ENCODE measurements at regions not wholly inside any gene's neighbourhood (a gene's known extent, or its start where the extent isn't known, plus 50 kb on each side); places are given as distances from the start of the nearest gene placed in this dataset.

DNA sequence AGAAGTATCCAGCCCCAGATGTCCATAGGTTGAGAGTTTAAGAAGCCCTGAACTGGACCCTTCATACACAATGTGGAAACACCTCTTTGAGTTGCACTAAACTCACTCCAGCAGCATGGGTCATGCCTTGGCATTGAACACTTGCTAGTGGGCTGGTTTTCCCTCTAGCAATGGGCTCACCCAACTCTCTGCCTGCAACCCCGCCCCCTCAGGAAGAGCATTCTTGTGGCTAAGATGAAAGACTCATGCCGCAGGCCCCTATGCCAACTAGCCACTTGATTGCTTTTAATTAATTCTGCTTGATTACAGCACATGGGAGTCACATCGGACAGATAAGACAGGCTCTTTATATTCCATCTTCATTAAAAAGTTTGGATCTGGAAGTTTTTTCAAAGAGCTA is 136.5 kb upstream of the GJB5 start:
- DNase-seq: no peak

DNA sequence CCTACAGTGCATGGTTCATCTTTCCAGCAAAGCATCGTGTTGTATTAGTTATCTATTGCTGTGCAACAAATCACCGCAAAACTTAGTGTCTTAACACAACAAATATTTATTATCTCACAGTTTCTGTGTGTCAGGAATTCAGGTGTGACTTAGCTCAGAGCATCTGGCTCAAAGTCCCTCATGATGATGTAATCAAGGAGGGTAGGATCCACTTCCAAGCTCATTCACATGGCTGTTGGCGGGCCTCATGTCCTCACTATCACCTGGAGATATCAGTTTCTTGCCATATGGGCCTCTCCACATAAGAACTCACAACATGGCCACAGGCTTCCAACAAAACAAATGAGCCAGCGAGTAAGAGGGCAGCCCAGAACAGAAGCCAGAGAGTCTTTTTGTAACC is 135.6 kb upstream of the GJB5 start:
- DNase-seq: no peak

DNA sequence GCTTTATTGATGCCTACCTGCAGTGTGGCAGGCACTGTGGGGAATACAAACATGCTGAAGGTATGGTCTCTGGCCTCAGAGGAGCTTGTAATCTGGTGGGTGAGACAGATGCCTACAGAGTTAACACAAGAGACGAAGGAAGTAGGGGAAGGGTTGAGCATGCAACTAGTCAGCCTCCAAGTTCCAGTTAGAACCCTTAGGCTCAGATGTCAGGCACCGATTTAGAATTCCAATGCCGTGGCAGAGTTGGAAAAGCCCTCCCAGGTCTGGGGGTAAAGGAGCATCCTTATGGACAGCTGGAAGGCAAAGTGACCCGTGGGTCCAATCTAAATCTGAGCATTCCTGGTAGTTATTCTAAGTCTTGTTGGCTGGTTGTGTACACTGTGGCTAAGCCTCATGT is 132.9 kb upstream of the GJB5 start:
- DNase-seq: no peak

DNA sequence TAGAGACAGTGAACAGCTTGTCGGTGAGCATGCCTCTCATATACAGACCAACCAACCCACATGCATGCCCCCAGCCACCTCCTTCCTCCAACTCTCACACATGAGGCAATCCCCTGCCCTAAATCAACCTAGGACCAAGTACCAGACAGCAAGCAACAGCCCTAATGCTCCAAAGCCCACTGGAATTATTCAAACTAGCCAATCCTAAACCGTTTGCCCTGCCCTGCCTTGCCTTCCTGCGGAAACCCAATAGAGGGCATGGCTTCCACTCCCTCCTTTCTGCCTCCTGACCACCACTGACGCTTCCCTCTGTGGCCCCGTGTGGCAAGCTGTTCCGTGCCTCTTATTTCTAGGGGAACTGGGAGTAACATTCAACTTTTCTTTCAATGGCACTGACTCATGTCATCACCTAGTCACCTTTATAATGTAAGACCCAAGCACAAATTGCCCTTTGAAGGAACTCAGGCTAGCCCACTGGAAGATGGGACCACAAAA is 129.3 kb upstream of the GJB5 start:
- DNase-seq: no peak

DNA sequence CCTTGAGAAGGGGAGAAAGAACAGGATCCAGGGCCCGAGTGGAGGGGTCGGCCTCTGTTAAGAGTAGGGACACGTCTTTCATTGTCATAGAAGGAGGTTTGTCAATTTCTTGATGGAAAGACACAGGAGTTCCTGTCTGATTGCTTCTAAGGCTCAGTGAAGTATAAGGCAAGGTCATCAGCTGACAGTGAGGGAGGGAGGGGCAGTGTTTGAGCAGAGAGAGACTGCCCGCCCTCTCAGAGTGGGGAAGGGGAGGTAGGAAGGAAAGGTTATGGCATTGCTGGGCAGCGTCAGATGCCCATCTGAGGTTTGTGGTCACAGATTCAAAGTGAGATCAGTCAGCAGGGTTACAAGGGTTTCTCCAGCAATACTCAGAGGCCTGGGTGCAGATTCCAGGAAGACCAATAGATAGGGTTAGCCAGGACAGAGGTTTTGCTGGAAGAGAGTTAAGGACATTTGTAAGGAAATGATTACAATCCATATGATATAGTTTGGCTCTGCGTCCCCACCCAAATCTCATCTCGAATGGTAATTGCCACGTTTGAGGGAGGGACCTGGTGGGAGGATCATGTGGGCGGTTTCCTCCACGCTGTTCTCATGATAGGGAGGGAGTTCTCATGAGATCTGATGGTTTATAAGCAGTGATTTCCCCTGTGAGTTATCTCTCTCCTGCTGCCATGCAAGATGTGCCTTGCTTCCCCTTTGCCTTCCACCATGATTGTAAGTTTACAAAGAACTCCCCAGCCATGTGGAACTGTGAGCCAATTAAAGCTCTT is 127.2 kb upstream of the GJB5 start:
- no peak for DNase-seq

DNA sequence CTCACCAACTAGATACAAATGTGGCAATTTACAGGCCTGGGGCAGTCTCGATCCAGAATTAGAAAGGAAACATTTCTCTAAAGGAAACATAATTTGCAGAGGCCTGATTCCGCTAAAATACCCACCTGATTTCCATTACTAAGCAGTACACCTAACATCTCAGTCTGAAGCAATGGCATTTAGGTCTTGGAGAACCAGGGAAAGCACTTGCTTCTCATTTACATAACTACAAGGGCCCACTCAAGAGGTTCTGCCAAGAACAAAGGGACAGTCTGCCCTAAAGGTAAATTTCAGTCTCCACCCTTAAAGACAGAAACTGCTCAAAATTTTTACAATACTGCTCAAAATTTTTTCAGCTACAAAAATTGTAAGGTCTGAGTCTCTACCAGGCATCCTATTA is 123.7 kb upstream of the GJB5 start:
- no peak for DNase-seq

DNA sequence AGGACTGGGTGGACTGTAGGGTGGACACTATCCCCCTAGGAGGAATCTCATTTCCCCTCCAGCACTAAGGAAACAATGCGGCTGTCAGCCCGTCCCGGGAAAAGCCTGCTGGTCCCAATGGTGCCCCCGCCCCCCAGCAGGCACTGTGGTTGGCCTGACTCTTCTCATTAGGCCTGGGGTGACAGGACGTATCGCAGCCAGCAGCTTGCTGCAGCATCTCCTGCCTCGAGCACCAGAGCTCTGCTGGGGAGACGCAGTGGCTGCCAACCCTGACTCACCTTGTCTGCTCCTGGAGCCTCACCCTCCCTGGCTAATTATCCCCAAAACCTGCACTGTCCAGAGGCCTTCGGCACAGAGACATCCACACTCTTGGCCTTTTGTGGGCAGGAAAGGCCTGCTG is 115.1 kb upstream of the GJB5 start:
- no peak for DNase-seq

DNA sequence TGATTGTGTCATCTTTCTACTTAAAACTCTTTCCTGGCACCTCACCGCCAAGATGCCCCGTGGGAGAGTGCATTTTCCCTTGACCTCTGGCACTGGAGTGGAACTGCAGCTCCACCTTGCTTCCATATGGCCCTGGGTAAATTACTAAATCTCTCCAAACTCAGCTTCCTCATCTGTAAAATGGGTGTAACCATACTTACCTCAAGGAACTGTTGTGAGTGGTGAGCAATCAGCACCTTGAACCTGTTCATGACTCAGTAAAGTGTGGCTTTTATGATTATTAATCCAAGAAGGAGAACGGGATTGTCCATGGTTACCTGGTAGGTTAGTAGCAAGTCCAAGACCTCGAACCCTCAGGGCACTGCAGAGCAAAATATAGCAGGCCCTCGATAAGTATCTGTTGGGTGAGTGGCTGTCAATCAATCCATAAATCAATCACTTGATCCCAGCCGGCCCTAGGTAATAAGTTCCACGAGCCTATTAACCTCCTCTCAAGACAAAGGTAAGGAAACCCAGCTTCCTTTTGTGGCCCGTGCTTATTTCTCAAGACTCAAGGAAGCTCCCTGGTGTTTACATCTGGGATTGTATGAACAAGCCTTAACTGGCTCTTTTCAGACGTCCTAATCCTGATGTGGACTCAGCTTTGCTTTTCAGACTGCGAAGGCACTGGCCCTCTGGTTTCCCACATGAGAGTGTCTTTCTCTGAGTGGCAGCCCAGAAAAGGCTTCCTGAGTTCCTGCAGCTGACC is 114.0 kb upstream of the GJB5 start:
- no peak for DNase-seq

DNA sequence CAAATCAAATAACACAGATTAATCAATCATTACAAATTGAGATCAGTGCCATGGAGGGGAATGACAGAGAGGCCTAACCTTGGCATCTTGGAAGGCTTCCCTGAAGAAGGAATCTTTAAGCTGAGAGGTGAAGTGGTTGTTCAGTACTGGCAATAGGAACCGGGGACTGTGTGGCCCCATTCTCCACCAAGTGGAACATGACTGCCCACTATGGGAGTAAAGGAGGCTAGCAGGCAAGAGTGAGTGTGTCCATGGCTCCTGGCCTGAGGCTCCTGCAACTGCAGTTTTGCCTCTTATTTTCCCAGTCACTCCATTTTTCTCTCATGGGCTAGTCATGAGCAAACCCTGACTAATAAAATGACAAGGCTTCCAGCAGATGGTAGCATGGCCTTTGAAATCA is 112.2 kb upstream of the GJB5 start:
- no peak for DNase-seq

DNA sequence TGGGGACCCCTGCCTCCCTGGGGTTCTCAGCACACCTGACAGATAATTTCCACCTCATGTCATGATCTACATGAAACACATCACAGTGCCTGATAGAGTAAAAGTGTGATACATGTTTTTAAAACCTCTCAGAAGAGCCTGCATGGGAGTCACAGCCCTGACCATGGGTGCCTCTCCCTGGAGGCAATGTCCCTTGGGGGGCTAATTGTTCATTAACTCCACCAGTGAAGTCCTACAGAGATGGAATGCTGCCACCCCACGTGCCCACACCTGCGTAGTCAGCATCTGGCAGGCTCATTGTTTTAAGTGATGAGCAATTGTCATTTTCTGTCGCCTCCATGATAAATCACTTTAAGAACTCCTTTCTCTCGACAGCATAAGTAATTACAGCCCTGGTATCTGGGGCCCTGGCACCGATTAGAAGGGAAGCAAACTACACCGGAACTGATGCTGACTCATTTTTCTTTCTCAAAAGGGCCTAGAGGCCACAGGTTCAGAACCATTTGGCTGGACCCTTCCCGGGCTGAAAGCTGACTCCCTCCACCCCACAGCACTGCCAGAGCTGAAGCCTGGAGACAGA is 109.6 kb upstream of the GJB5 start:
- no peak for DNase-seq

DNA sequence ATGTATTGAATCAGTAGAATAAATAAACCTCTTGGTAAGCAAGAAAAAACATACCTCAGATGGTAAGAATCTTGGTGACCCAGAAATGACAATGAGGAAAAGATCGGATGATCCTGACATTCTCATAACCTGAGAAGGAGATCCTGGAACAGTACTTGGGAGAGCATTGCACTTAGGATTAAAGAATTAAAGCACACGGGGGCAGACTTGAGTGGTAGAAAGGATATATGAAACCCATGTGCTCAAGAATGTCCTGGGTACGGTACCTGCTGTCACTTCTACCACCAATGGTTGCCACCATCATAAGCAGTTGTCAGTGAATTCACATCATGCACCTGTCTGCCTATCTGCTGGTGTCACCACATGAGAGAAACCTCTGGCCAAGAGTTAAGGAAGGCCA is 108.9 kb upstream of the GJB5 start:
- DNase-seq: no peak

DNA sequence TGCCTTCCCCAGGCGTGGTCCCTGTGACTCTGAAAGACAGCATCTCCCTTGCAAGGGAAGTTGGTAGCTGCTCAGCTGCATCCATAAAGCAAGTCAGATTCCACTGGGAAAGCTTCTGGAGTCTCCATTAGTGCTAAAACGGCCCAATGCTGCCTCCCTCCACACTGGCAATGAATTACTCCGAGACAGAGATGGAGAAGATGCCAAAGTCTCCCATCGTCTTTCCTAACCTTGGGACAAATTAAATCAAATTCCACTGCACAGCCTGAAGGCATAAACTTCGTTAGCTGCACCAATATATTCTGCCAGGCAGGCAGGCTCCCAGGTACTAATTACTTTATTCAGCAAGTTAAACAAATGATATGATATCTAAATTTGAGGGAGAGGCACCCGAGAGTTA is 106.3 kb upstream of the GJB5 start:
- no peak for DNase-seq

DNA sequence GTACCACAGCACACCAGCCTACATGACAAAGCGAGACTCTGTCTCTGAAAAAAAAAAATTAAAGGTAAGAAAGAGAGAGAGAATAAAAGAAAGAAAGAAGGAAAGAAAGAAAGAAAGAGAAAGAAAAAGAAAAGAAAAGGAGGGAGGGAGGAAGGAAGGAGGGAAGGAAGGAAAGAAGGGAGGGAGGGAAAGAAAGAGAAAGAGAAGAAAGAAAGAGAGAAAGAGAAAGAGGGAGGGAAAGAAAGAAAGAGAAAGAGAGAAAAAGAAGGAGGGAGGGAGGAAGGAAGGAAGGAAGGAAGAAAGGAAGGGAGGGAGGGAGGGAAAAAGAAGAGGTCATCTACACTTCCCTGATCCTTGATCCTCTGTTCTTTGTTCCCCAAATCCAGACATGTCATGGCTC is 104.8 kb upstream of the GJB5 start:
- no peak for DNase-seq

DNA sequence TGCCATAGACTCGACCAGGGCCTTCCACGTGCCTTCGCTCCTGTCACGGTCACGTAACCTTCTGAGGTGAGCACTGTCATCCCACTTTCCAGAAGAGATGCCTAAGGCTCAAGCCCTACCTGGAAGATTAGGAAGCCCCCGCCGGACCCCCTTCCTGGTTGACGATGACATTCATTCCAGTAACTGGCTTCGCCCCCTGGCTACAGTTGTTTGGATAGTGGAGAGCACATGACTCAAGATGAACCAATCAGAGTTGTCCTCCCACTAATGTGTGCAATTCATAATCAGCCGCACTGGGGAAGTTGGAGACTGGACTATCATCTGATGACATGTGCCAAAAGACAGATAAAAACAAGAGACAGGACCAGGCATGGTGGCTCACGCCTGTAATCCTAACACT is 104.0 kb upstream of the GJB5 start:
- no peak for DNase-seq

DNA sequence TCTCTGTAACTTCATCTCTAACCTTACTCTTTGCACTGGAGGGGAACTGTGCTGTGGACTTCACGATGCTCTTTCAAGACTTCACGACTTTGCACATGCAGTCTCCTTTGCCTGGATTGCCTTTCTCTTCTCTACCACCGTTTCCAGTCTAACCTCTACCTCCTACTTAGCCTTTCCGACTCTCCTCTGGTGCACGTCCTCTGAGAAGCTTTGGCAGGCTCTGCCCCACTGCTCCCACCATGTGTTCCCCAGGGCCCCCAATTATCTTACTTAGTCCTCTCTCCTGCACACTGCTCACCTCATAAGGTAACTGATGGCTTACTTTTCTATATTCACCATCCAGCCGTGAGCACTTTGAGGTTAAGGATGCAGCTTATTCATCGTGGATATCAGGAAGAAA is 101.7 kb upstream of the GJB5 start:
- DNase-seq: no peak

DNA sequence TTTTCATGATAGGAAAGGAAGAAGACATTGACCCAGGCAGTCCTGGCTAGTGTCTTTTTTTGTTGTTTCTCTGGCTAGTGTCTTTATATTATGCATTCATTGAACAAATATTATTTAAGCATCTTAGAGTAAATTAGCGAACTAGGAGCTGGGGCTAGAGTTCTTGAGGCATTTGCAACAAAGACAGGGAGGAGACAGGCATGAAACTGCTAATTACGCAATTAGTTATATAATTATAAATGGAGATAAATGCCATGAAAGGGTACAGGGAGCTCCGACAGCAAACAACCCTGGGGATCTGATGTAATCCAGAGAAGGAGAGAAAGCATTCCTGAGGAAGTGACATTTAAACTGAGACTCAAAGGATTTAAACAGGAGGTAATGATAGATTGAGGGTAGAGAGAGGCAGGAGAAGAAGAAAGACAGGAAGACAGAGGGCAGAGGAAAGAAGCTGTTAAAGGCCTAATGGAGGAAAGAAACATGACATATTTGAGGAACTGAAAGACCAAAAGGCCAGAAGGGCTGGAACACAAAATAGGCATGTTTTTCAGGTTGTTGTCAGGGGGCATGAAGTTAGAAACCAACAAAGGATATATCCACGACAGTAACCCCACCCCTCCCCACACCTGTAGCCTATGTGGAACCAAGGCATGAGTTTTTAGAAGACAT is 99.5 kb upstream of the GJB5 start:
- no peak for DNase-seq

DNA sequence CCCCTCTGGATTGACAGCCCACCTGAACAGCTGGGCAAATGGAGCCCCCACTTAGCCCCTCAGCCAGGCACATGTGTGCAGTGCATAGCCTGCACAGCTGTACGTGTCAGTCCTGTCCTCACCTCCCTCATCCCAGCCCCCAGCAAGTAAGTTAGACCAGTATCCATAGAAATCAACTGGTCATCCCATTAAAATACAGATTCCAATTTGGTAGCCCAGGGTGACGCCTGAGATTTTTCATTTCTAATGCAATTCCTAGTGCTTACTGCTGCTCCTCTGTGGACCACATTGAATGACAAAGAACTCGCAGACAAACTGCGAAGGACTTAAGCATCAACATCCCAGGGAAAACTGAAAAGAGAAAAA is 99.0 kb upstream of the GJB5 start:
- no peak for DNase-seq

DNA sequence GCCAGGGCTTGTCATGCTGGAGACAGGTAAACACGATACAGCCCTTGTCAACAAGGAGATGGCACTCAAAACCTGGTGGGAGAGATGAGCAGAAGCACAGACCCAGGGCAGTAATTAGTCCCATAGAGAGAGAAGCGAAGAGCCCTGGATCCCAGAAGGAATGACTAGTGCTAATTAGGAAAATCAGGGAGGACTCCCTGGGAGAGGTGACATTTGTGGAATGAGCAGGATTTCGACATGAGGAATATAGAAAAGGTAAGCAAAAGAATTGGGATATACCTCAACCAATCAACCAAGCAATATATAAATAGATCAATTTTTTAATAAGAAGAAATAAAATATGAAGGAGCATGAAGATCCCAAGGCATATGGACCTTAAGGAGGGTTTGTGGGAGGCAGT is 98.5 kb upstream of the GJB5 start:
- DNase-seq: no peak

DNA sequence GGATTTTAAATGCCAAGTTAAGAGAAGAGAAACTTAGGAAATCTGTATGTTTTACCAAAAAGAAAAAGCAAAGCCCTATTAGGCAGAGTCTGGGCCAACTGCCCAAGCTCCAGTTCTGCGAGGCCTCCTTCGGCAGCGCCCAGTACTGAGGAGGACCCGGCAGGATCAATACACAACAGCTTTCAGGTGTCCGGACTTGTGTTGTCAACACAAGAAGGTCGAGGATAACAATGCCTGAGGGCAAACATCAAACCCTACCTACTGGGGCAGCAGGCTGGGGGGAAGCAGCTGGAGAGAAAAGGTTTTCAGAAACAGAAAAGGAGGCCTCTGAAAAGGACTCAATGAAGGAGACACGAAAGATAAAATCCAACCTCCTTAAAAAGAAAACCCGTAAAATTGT is 98.1 kb upstream of the GJB5 start:
- no peak for DNase-seq

DNA sequence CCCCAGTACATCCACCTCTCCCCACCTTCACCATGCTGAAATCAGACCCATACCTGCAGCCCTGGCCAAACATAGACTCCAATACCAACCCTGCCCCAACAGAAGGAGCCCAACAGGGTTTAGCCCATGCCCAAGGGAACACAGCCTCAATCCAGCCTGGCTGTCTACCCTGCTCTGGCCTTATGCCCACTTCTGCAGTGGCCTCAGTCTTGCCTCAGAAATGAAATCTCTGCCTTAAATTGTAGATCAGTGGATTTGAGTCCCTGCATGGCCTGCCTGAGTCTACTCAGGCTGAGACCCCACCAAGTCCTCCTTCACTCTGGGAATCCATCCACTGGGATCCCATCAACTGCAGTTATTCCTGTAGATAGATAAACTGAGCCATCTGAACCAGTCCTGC is 97.6 kb upstream of the GJB5 start:
- no peak for DNase-seq

DNA sequence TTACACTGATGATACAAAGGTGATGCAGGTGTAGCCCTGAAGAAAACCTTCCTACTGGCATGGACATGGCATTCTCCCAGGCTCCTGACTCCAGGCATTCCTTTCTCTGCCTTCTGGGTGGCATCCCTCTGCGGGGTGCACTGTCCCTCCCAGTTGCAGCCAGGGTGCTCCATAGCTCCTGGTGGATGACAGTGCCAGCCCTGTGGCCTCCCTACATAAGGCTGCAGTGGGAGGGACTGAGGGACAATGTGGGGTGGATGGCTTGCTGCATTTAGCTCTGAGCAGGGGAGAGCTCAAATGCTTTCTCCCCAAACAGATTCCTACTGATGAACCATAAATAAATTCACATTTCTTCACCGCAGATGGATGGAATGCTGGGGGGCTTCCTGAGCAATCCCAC is 97.0 kb upstream of the GJB5 start:
- no peak for DNase-seq

DNA sequence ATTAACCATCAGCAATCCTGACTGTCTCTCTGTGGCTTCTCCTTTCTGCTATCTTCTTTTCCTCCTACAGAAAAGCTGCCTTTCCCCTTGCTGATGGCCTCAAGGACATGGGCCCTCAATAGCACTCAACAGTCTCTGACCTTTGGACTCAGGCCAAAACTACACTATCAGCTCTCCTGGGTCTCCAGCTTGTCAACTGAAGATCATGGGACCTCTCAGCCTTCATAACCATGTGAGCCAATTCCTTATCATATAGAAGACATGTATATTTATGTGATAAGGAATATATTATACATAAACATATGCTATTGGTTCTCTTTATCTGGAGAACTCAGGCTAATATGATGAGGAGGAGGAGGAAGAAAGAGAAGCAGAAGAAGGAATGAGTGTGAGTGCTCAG is 91.8 kb upstream of the GJB5 start:
- no peak for DNase-seq

DNA sequence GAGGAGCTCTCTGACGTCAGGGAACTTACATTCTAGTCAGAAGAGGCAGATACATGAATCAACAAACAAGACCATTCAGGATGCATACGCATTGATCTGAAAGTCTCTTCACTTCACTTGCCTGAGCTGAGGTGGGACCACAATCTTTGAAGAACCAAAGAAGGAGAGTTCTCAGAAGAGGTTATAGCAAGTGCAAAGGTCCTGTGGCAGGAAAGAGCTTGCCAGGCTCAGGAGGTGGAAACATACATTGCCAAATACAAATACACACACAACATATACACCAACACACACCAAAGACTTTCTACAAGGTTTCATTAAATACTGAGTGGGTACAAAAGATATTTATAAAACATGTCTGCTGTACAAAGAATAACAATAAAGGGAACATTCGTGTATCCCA is 86.8 kb upstream of the GJB5 start:
- no peak for DNase-seq

DNA sequence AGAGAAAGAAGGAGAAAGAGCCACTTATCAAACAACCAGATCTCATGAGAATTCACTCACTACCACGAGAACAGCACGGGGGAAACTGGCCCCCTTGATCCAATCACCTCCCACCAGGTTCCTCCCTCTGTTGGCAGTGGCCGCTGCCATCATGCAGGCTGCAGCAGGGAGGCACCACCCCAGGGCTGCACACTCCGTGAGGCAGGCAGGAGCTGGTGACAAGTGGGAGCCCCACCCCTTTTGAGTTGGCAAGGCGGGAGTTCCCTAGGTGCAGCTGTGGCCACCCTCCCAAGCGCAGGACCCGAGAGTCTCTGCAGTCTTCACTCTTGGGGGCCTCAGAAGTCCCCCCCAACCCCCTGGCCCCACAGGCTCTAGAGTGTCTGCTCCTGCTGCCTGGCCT is 83.9 kb upstream of the GJB5 start:
- DNase-seq: no peak
